Liver (tissue), 7 donors: ENCODE measurements at regions not wholly inside any gene's neighbourhood (a gene's known extent, or its start where the extent isn't known, plus 50 kb on each side); places are given as distances from the start of the nearest gene placed in this dataset.

Experiments
- DNase-seq: peaks from one replicate; pipeline ENCODE4 v3.0.0-alpha.2; 2017; ENCODE audit warnings: low spot score
- H3K27ac ChIP-seq, 2 donors: one replicate each; pipeline ENCODE4 v1.7.0; 2013; ENCODE audit warnings: inconsistent platforms in 2 of 2, low read length in 2 of 2, control low read depth in 1 of 2, low read depth in 1 of 2, mild to moderate bottlenecking in 1 of 2
- H3K27me3 ChIP-seq, 4 donors: one replicate each; pipeline versions ENCODE4 v1.6.1 to v1.7.0; 2013; ENCODE audit warnings: low read length in 3 of 4, inconsistent platforms in 1 of 4, mild to moderate bottlenecking in 1 of 4, moderate library complexity in 1 of 4; ENCODE audit not compliant: control insufficient read depth in 4 of 4, insufficient read depth in 4 of 4
- H3K36me3 ChIP-seq, 4 donors: one replicate each; pipeline versions ENCODE4 v1.6.1 to v1.7.0; 2013; ENCODE audit warnings: low read length in 3 of 4, mild to moderate bottlenecking in 3 of 4, low read depth in 1 of 4, moderate library complexity in 1 of 4; ENCODE audit not compliant: control insufficient read depth in 4 of 4, insufficient read depth in 3 of 4
- H3K4me1 ChIP-seq, 4 donors: one replicate each; pipeline versions ENCODE4 v1.6.1 to v1.7.0; 2013; ENCODE audit warnings: low read length in 3 of 4, mild to moderate bottlenecking in 3 of 4, moderate library complexity in 1 of 4; ENCODE audit not compliant: control insufficient read depth in 4 of 4, insufficient read depth in 4 of 4
- H3K4me3 ChIP-seq, 3 donors: one replicate each; pipeline versions ENCODE4 v1.6.1 to v1.7.0; 2013; ENCODE audit warnings: low read length in 3 of 3, control low read depth in 1 of 3, low read depth in 1 of 3, mild to moderate bottlenecking in 1 of 3
- H3K9ac ChIP-seq, 2 donors: one replicate each; pipeline ENCODE4 v1.7.0; 2013; ENCODE audit warnings: low read length in 2 of 2, mild to moderate bottlenecking in 2 of 2, moderate library complexity in 2 of 2, control low read depth in 1 of 2, low read depth in 1 of 2
- H3K9me3 ChIP-seq, 4 donors: one replicate each; pipeline versions ENCODE4 v1.6.1 to v1.7.0; 2013; ENCODE audit warnings: low read length in 3 of 4; ENCODE audit not compliant: control insufficient read depth in 4 of 4
- ATF3 ChIP-seq: IDR thresholded peaks from 2 replicates; pipeline ENCODE4 v1.6.1; 2016; ENCODE audit warnings: antibody characterized with exemption
- CTCF ChIP-seq: fragments of 150-350 bp; IDR thresholded peaks from 2 replicates; pipeline ENCODE4 v1.5.1; 2017; ENCODE audit warnings: improper control_type of control experiment, low read depth, low read length; ENCODE audit not compliant: missing input control
- FOXA1 ChIP-seq: IDR thresholded peaks from 2 replicates; pipeline ENCODE4 v1.6.1; 2016; ENCODE audit warnings: antibody characterized with exemption
- FOXA2 ChIP-seq: IDR thresholded peaks from 2 replicates; pipeline ENCODE4 v1.6.1; 2016; ENCODE audit warnings: antibody characterized with exemption
- GABPA ChIP-seq, 2 donors: IDR thresholded peaks in 1 of 2; conservative IDR thresholded peaks in 1 of 2; 2 replicates each; pipeline ENCODE4 v1.6.1; 2016; ENCODE audit warnings: antibody characterized with exemption in 2 of 2, mild to moderate bottlenecking in 1 of 2, moderate library complexity in 1 of 2
- HNF4A ChIP-seq, 2 donors: conservative IDR thresholded peaks; 2 replicates each; pipeline ENCODE4 v1.6.1; 2016; ENCODE audit warnings: antibody characterized with exemption in 2 of 2, mild to moderate bottlenecking in 2 of 2
- HNF4G ChIP-seq: IDR thresholded peaks from 2 replicates; pipeline ENCODE4 v1.6.1; 2016; ENCODE audit warnings: antibody characterized with exemption
- JUND ChIP-seq, 2 donors: IDR thresholded peaks; 2 replicates each; pipeline ENCODE4 v1.6.1; 2016; ENCODE audit warnings: antibody characterized with exemption in 2 of 2
- MAX ChIP-seq: IDR thresholded peaks from 2 replicates; pipeline ENCODE4 v1.6.1; 2016; ENCODE audit warnings: antibody characterized with exemption
- RAD21 ChIP-seq, 2 donors: IDR thresholded peaks; 2 replicates each; pipeline ENCODE4 v1.6.1; 2016; ENCODE audit warnings: antibody characterized with exemption in 2 of 2, mild to moderate bottlenecking in 2 of 2
- REST ChIP-seq: IDR thresholded peaks from 2 replicates; pipeline ENCODE4 v1.6.1; 2016; ENCODE audit warnings: antibody characterized with exemption, mild to moderate bottlenecking
- RXRA ChIP-seq, 2 donors: IDR thresholded peaks; 2 replicates each; pipeline ENCODE4 v1.6.1; 2017 to 2018; ENCODE audit warnings: antibody characterized with exemption in 2 of 2, mild to moderate bottlenecking in 1 of 2
- SP1 ChIP-seq: IDR thresholded peaks from 2 replicates; pipeline ENCODE4 v1.6.1; 2018; ENCODE audit warnings: antibody characterized with exemption, mild to moderate bottlenecking
- TAF1 ChIP-seq: conservative IDR thresholded peaks from 2 replicates; pipeline ENCODE4 v1.6.1; 2016; ENCODE audit warnings: antibody characterized with exemption, mild to moderate bottlenecking
- YY1 ChIP-seq: IDR thresholded peaks from 2 replicates; pipeline ENCODE4 v1.6.1; 2016; ENCODE audit warnings: antibody characterized with exemption, mild to moderate bottlenecking
- ZBTB33 ChIP-seq: IDR thresholded peaks from 2 replicates; pipeline ENCODE4 v1.6.1; 2016; ENCODE audit warnings: antibody characterized with exemption
- donor health status: healthy.
- donor health status: healthy.
- donor health status: healthy.
- donor health status: healthy.

GRCh38 chr6:73954881-73955280 is 258.9 kb downstream of the CD109 start:
- TF ChIP-seq GABPA (IDR thresholded peaks at IDR 0.05 in 1 of 2, conservative IDR thresholded peaks at IDR 0.05 in 1 of 2) (no peak), SP1 (no peak), ZBTB33 (no peak), TAF1 (no peak), CTCF (no peak), RXRA (IDR thresholded peaks at IDR 0.05) (no peak), MAX (no peak), ATF3 (no peak), REST (no peak), RAD21 (IDR thresholded peaks at IDR 0.05) (no peak), FOXA1 (no peak), HNF4G (no peak), FOXA2 (no peak), YY1 (no peak), HNF4A (conservative IDR thresholded peaks at IDR 0.05) (no peak), JUND (IDR thresholded peaks at IDR 0.05) (no peak)
- no peaks in the 10 kb centered on the region for H3K4me1 ChIP-seq
- H3K9ac ChIP-seq = no peak overlapping the region
- no peak overlapping the region for H3K27ac ChIP-seq
- no peak overlapping the region for H3K4me3 ChIP-seq
- no peaks in the 10 kb centered on the region for H3K36me3 ChIP-seq
- no peaks in the 10 kb centered on the region for H3K9me3 ChIP-seq
- DNase-seq = no peak
- no peaks in the 10 kb centered on the region for H3K27me3 ChIP-seq

GRCh38 chr6:73951183-73951582 is 255.2 kb downstream of the CD109 start:
- Histone ChIP-seq H3K4me3 (no peak overlapping the region), H3K9ac (no peak overlapping the region), H3K27me3 (peaks cover 0 to 8% (median 0%) of the 10 kb centered on the region in 4 donors), H3K4me1 (no peaks in the 10 kb centered on the region), H3K9me3 (no peaks in the 10 kb centered on the region), H3K27ac (no peak overlapping the region), H3K36me3 (no peaks in the 10 kb centered on the region)
- no peak for DNase-seq
- TF ChIP-seq ATF3 (no peak), ZBTB33 (no peak), TAF1 (no peak), RXRA (IDR thresholded peaks at IDR 0.05) (no peak), FOXA2 (no peak), GABPA (IDR thresholded peaks at IDR 0.05 in 1 of 2, conservative IDR thresholded peaks at IDR 0.05 in 1 of 2) (no peak), MAX (no peak), JUND (IDR thresholded peaks at IDR 0.05) (no peak), HNF4G (no peak), REST (no peak)
